ENCODE measurements at regions not wholly inside any gene's neighbourhood (a gene's known extent, or its start where the extent isn't known, plus 50 kb on each side); places are given as distances from the start of the nearest gene placed in this dataset.

DNA sequence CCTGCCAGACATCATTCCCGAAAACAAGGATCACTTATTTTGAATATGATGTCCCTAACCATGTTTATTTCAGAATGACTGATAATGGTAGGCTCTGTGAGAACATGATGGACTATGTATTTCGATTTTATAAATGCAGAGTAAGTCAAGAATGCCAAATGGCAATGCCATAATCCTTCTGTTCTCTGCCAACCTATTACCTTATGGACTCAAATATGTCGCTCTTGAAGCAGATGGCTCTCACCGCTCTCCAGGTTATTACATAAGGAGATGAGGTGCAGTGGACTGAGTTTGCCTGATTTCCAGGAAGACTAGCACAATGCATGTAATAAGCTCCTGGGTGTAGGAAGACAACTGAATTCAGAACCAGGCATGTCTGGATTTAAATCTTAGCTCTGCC is 227.2 kb downstream of the BTG1 start:
- intact Hi-C loops (cut with micrococcal nuclease; ENCODE audit: unreplicated experiment): no loop called here
- H3K27ac Mint-ChIP-seq (ENCODE audit: unreplicated experiment): no peak overlapping the region

DNA sequence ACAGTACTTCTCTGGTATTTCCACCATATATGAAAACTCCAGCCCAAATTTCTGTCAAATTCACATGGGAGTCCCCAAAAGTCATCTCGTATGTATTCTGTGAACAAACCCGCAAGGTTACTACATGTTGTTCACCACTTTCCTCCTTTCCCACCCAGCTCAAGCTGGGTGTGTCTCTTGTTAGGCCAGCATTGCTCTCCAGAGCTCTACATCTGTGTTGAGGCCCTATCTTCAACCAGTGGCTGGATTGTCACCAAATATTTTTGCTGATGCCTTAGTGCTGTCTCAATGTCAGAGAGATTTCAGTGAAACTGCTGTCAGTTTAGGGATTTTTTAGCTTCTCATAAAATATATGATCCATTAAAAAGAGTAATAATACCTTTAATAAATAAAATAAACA is 230.9 kb downstream of the BTG1 start:
- Mint-ChIP-seq H3K4me3 (ENCODE audit: unreplicated experiment) (no peak overlapping the region), H3K9me3 (ENCODE audit: unreplicated experiment) (no peaks in the 10 kb centered on the region), H3K27me3 (ENCODE audit: insufficient read depth, unreplicated experiment) (no peaks in the 10 kb centered on the region), H3K4me1 (ENCODE audit: low read depth, unreplicated experiment) (no peaks in the 10 kb centered on the region), H3K27ac (ENCODE audit: unreplicated experiment) (no peak overlapping the region), H3K36me3 (ENCODE audit: insufficient read depth, unreplicated experiment) (no peaks in the 10 kb centered on the region)
- CTCF ChIA-PET: no interaction called here
- TF ChIP-seq, protein P1, sequence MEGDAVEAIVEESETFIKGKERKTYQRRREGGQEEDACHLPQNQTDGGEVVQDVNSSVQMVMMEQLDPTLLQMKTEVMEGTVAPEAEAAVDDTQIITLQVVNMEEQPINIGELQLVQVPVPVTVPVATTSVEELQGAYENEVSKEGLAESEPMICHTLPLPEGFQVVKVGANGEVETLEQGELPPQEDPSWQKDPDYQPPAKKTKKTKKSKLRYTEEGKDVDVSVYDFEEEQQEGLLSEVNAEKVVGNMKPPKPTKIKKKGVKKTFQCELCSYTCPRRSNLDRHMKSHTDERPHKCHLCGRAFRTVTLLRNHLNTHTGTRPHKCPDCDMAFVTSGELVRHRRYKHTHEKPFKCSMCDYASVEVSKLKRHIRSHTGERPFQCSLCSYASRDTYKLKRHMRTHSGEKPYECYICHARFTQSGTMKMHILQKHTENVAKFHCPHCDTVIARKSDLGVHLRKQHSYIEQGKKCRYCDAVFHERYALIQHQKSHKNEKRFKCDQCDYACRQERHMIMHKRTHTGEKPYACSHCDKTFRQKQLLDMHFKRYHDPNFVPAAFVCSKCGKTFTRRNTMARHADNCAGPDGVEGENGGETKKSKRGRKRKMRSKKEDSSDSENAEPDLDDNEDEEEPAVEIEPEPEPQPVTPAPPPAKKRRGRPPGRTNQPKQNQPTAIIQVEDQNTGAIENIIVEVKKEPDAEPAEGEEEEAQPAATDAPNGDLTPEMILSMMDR (IDR thresholded peaks at IDR 0.05; ENCODE audit: insufficient read depth in 1 of 2, low read depth in 1 of 2, low read length in 1 of 2, severe bottlenecking in 1 of 2, unreplicated experiment in 1 of 2): no peak
- POLR2A ChIA-PET: no interaction called here
- intact Hi-C loops (cut with micrococcal nuclease; ENCODE audit: unreplicated experiment): no loop called here
- H3K4me1 ChIP-seq: no peaks in the 10 kb centered on the region
- H3K27me3 ChIP-seq (replicated peaks; ENCODE audit: control insufficient read depth, insufficient read depth, low read length): no peaks in the 10 kb centered on the region
- H3K36me3 ChIP-seq (ENCODE audit: control insufficient read depth, insufficient read depth, low read length): no peaks in the 10 kb centered on the region
- BruUV-seq (replicated peaks): no TSS peak
- DNase-seq: no peak
- no peak overlapping the region for H3K4me3 ChIP-seq (ENCODE audit: low read depth, low read length)
- no peaks in the 10 kb centered on the region for H3K9me3 ChIP-seq

More for the DNA sequence above, 227.2 kb downstream of the BTG1 start:
- H3K4me1 ChIP-seq: no peaks in the 10 kb centered on the region
- no peak overlapping the region for H3K4me3 ChIP-seq (ENCODE audit: low read depth, low read length)
- Mint-ChIP-seq H3K4me3 (ENCODE audit: unreplicated experiment) (no peak overlapping the region), H3K4me1 (ENCODE audit: low read depth, unreplicated experiment) (no peaks in the 10 kb centered on the region), H3K36me3 (ENCODE audit: insufficient read depth, unreplicated experiment) (no peaks in the 10 kb centered on the region), H3K9me3 (ENCODE audit: unreplicated experiment) (no peaks in the 10 kb centered on the region), H3K27me3 (ENCODE audit: insufficient read depth, unreplicated experiment) (no peaks in the 10 kb centered on the region)
- no peaks in the 10 kb centered on the region for H3K9me3 ChIP-seq
- BruUV-seq (replicated peaks): no TSS peak
- H3K36me3 ChIP-seq (ENCODE audit: control insufficient read depth, insufficient read depth, low read length): no peaks in the 10 kb centered on the region
- no peak for DNase-seq
- ChIA-PET POLR2A (no interaction called here), CTCF (no interaction called here)
- no peaks in the 10 kb centered on the region for H3K27me3 ChIP-seq (replicated peaks; ENCODE audit: control insufficient read depth, insufficient read depth, low read length)
- TF ChIP-seq, protein P1 (IDR thresholded peaks at IDR 0.05; ENCODE audit: insufficient read depth in 1 of 2, low read depth in 1 of 2, low read length in 1 of 2, severe bottlenecking in 1 of 2, unreplicated experiment in 1 of 2): no peak

DNA sequence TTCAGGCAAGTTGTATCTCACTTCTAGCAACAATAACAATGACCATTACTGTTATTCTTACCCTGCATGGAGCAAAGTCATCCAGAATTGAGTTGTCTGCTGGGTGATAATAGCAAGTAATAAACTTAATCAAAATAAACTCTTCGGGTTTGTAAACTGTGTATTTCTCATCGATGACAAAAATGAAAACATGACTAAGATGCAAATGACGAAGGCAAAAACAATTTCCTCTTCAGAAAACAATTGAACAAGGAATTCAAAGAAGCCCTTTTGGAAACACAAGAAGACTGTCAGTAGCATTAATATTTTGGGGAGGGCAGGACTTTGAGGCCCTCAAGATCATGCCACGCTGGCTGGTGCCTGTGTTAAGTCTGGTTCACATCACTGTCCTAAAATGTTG is 232.0 kb downstream of the BTG1 start:
- POLR2A ChIA-PET: no interaction called here
- H3K9me3 Mint-ChIP-seq (ENCODE audit: unreplicated experiment): no peaks in the 10 kb centered on the region
- no peaks in the 10 kb centered on the region for H3K4me1 Mint-ChIP-seq (ENCODE audit: low read depth, unreplicated experiment)
- no peaks in the 10 kb centered on the region for H3K36me3 Mint-ChIP-seq (ENCODE audit: insufficient read depth, unreplicated experiment)
- H3K27ac Mint-ChIP-seq (ENCODE audit: unreplicated experiment): no peak overlapping the region
- TF ChIP-seq, protein P1 (IDR thresholded peaks at IDR 0.05; ENCODE audit: insufficient read depth in 1 of 2, low read depth in 1 of 2, low read length in 1 of 2, severe bottlenecking in 1 of 2, unreplicated experiment in 1 of 2): no peak
- intact Hi-C loops (cut with micrococcal nuclease; ENCODE audit: unreplicated experiment): no loop called here
- DNase-seq: no peak
- Histone ChIP-seq H3K4me3 (ENCODE audit: low read depth, low read length) (no peak overlapping the region), H3K4me1 (no peaks in the 10 kb centered on the region), H3K9me3 (no peaks in the 10 kb centered on the region), H3K27me3 (replicated peaks; ENCODE audit: control insufficient read depth, insufficient read depth, low read length) (no peaks in the 10 kb centered on the region), H3K36me3 (ENCODE audit: control insufficient read depth, insufficient read depth, low read length) (no peaks in the 10 kb centered on the region)
- H3K4me3 Mint-ChIP-seq (ENCODE audit: unreplicated experiment): no peak overlapping the region
- CTCF ChIA-PET: no interaction called here
- no peaks in the 10 kb centered on the region for H3K27me3 Mint-ChIP-seq (ENCODE audit: insufficient read depth, unreplicated experiment)
- BruUV-seq (replicated peaks): no TSS peak
